Activated CD4-positive, CD25-positive, alpha-beta regulatory T cell treated with anti-CD3 and anti-CD28 coated beads, Interleukin-2, amount 50 U/mL, for 16 hours (primary cell): ENCODE measurements at regions not wholly inside any gene's neighbourhood (a gene's known extent, or its start where the extent isn't known, plus 50 kb on each side); places are given as distances from the start of the nearest gene placed in this dataset.

ENCODE experiments used
- DNase-seq: peaks from one replicate; pipeline ENCODE4 v3.0.0-alpha.2; 2020; ENCODE audit warnings: low read depth, low spot score

GRCh38 chr7:155215576-155216325 lies 81.9 kb upstream of the INSIG1 start:
- no peak for DNase-seq

GRCh38 chr7:155216475-155217272 lies 81.0 kb upstream of the INSIG1 start:
- no peak for DNase-seq

GRCh38 chr7:155217634-155218033 lies 80.0 kb upstream of the INSIG1 start:
- DNase-seq = no peak

GRCh38 chr7:155218276-155219153 lies 79.2 kb upstream of the INSIG1 start:
- DNase-seq = no peak

- DNase-seq = no peak
Observed at GRCh38 chr7:155219154-155219531, 78.5 kb upstream of the INSIG1 start.

GRCh38 chr7:155219947-155220769 lies 77.5 kb upstream of the INSIG1 start:
- DNase-seq = no peak

- DNase-seq = no peak
Observed at GRCh38 chr7:155220903-155221302, 76.8 kb upstream of the INSIG1 start.

- DNase-seq = no peak
Observed at GRCh38 chr7:155221547-155221946, 76.1 kb upstream of the INSIG1 start.

GRCh38 chr7:155222061-155222460 lies 75.6 kb upstream of the INSIG1 start:
- no peak for DNase-seq

GRCh38 chr7:155222573-155222972 lies 75.1 kb upstream of the INSIG1 start:
- DNase-seq = no peak

- no peak for DNase-seq
Observed at GRCh38 chr7:155223021-155223420, 74.7 kb upstream of the INSIG1 start.

GRCh38 chr7:155223503-155223902 lies 74.2 kb upstream of the INSIG1 start:
- no peak for DNase-seq

GRCh38 chr7:155224116-155224811 lies 73.4 kb upstream of the INSIG1 start:
- DNase-seq = no peak

GRCh38 chr7:155225095-155225494 lies 72.6 kb upstream of the INSIG1 start:
- DNase-seq = no peak

GRCh38 chr7:155225516-155225915 lies 72.2 kb upstream of the INSIG1 start:
- no peak for DNase-seq

- DNase-seq = no peak
Observed at GRCh38 chr7:155226261-155227003, 71.2 kb upstream of the INSIG1 start.

- DNase-seq = no peak
Observed at GRCh38 chr7:155227004-155227787, 70.5 kb upstream of the INSIG1 start.

- no peak for DNase-seq
Observed at GRCh38 chr7:155227788-155228458, 69.8 kb upstream of the INSIG1 start.

GRCh38 chr7:155228459-155228845 lies 69.2 kb upstream of the INSIG1 start:
- DNase-seq = no peak
